Activated T-helper 9 cell treated with anti-CD3 and anti-CD28 coated beads, Interleukin-2, amount 50 U/mL, for 16 hours (primary cell): ENCODE measurements at regions not wholly inside any gene's neighbourhood (a gene's known extent, or its start where the extent isn't known, plus 50 kb on each side); places are given as distances from the start of the nearest gene placed in this dataset.
"Not testable (repeated sequence)": the region's sequence is repeated elsewhere in the genome, so short reads cannot be mapped to it uniquely, and the experiment has no call there.

ENCODE experiments used
- DNase-seq: peaks from one replicate; pipeline ENCODE4 v3.0.0-alpha.2; 2020; ENCODE audit warnings: low read depth

- DNase-seq = no peak
Measured at GRCh38 chr3:23103764-23104163, 99.4 kb upstream of the UBE2E2 start.

DNA sequence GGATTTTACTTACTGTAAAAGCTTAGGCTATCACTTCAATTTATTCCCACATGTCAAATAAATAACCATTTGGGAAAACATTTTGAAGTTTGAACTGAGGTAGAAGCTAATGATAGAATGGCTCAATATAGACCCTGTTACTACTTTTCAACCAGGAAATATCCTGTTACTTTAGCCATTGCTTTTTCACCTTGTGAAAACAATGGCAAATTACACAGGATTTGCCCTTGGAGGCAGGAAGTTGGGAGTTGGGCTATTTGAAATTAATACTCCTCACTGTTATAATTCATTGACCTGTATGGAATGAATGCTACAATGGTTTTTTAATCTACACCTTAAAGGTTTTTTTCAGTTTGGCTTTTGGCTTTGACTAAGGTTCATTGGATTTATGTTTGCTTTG is 98.1 kb upstream of the UBE2E2 start:
- no peak for DNase-seq

DNA sequence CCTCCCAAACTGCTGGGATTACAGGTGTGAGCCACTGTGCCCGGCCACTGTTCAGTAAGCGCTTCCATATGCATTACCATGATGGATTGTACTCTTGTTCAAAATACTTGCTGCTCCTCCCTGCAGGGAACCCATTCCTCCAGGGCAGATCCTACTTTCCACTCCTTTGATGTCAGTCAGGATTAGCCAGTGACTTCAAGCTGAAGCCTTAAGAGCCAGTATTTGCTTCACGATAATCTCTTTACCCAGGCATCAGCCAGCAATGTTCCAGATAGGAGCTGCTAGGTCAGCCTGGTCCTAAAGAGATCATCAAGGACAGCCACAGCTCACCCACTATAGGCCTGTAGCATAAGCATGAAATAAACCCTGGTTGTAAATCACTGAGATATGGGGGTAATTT is 96.5 kb upstream of the UBE2E2 start:
- no peak for DNase-seq

DNA sequence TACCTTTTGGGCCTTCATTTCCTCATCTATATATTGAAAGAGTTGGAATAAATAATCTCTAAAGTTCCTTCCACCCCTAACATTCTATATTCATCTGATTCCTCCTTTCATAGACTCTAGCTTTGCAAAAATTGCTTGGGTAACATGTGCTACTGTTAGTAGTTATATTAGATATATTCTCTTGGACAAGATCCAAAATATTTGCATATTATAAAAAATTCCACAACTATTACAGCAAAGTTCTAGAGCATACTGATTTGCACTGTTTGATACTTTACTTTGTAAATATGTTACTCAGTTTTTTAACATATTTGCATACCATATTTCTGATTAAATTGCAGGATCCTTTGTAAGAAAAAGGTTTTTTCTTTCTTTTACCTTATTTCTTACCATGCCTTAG is 95.9 kb upstream of the UBE2E2 start:
- DNase-seq = no peak

GRCh38 chr3:23108451-23109057 is 94.6 kb upstream of the UBE2E2 start:
- DNase-seq = no peak

DNA sequence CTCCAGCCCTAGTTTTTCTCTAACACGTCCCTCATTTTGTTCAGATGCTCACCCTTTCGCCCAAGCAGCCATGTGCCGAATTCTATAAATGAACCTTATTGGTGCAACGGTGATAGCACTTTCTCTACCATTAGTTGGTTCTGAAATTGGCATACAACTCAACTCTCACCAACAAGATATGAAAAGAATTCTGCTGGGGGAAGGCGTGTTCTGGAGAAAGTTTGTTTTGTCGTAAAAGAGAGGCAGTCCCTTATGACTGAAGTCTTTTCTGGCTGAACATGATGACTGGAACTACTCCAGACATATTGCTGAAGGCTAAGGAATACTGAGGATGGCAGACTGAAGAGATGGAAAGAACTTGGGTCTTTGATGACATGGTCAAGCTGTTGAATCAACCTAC is 91.8 kb upstream of the UBE2E2 start:
- DNase-seq = no peak

DNA sequence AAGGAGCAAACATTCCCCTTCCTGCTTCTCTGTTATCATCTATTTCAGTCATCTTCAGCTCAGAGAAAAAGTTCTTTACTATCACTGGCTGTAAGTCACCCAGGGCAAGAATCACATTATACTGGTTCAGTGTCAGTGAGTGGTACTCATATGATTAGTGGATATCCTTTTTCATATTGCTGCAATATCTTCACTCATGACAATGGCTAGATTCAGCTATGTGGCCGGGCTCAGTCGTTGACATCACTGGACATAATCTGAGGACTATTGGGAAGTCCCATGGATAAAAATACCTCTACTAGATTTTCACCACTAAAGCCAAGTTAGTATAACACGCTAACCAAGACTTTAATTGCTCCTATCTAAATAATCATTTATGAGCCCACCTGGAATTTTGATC is 91.3 kb upstream of the UBE2E2 start:
- DNase-seq = no peak

DNA sequence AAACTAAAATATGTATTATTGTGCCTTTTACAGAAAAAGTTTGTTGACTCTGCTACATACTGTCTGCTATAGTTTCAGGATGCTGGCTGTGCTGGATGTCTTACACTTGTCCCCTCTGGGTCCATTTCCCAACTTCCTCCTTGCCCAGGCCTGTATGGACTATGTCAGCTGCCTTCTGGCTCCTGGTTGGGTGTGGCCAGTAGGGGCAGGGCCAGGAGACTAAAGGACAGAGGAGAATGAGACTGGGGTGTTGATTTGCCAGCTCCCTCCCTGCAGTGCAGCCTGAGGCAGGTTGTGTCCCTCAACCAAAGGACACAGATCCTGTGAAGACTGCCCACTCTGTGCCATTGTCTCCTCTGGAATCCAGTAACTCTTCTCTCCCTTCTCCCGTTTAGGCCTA is 90.6 kb upstream of the UBE2E2 start:
- DNase-seq = no peak

GRCh38 chr3:23113455-23114171 is 89.5 kb upstream of the UBE2E2 start:
- no peak for DNase-seq

DNA sequence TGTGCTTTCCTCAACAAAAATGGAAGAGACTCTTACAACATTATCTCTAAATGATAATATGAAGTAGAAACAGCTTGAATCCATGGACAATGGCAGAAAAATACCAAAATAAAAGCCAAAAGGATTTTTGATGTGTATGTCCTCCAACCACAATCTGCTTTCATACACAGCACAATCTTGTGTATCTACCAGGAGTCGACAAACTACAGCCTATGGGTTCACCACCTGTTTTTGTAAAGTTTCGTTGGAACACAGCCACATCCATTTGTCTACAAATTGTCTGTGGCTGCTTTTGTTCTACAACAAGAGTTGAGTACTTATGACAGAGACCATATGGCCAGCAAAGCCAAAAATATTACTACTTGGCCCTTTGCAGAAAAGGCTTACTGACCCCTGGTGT is 88.7 kb upstream of the UBE2E2 start:
- no peak for DNase-seq

DNA sequence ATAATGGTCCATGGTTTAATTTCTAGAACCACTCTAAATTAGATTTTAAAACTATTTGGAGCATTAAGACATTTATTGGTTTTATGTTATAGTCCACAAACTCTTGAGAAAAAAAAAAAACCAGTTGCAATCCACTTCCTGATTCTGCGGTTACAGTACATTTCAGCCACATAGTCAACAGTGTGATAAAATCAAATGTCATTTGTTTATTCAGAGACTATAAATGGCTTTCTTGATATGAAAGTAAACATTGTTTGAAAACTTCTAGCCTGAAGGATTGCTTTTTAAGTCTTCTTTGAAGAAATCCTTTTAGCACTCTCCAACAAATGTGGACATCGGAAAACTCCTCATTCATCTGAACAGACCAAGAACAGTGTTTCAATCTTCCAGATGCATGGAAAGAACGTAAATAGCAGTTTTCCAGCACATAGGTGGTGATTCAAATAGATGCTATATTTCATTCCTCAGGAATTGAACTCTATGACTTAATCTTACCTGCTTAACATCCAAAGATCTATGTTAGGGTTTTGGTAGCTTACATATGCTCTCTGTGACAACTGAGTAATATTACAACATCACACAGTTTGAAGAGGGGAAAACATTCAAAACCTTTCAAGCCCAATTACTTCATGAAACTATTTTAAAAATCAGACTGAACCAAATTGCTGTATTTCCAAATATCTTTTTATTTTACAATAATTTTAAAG is 87.8 kb upstream of the UBE2E2 start:
- DNase-seq = no peak

GRCh38 chr3:23116081-23116837 is 86.9 kb upstream of the UBE2E2 start:
- no peak for DNase-seq

DNA sequence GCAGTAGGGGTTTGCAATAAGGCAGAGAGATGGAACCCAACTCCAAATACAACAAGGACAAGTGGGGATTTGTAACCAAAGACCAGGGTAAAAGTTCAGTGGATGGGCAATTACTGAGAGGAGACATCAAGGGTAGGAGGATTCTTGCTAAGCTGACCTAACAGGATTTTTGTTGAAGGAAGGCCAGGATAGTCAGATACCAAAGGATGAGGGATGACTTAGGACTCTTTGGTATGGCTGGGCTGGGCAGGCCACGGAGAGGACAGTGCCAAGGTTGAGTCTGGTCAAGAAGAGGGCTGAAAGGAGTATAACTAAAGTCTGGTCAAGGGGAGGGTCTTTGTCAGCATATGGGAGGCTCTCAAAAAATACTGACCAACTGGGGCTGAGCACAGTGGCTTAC is 85.3 kb upstream of the UBE2E2 start:
- DNase-seq = no peak

DNA sequence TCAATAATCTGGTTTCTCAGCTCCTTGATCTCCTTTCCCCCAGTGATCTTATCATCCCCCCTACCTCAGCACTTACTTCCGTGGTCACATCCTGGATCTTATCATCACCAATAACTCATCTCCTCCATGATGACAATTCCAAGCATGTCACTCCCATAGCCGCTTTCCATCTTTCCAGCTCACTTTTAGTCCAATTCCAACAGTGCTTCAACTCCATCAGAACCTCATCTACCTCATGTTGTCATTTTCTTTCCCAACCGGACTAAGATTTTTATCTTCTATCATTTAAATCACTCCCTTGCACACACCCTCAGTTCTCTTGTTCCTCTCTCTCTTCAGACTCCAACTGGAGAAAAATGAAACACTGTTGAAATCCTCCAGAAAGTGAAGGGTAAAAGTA is 75.9 kb upstream of the UBE2E2 start:
- DNase-seq = no peak

GRCh38 chr3:23128655-23129054 is 74.5 kb upstream of the UBE2E2 start:
- no peak for DNase-seq

DNA sequence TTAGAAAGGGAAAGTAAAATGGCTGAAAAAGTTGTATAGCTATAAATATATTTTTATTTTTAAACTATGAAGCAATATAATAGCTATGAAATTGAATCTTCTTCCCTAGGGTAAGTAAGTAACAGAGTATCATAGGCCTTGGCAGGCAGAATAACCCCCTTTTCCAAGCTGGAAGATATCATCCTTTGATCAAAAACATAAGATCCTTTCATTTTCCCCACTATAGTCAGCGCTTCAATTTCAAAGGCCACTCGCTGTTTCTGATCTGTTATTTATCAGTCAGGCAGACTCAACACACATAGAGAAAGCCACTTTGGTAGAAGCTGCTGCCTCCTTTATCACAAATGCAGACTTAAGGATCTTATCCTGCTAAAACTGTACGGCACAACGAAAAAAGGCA is 74.0 kb upstream of the UBE2E2 start:
- DNase-seq = no peak

- no peak for DNase-seq
Measured at GRCh38 chr3:23129817-23130216, 73.3 kb upstream of the UBE2E2 start.

GRCh38 chr3:23130406-23130805 is 72.7 kb upstream of the UBE2E2 start:
- DNase-seq = no peak

DNA sequence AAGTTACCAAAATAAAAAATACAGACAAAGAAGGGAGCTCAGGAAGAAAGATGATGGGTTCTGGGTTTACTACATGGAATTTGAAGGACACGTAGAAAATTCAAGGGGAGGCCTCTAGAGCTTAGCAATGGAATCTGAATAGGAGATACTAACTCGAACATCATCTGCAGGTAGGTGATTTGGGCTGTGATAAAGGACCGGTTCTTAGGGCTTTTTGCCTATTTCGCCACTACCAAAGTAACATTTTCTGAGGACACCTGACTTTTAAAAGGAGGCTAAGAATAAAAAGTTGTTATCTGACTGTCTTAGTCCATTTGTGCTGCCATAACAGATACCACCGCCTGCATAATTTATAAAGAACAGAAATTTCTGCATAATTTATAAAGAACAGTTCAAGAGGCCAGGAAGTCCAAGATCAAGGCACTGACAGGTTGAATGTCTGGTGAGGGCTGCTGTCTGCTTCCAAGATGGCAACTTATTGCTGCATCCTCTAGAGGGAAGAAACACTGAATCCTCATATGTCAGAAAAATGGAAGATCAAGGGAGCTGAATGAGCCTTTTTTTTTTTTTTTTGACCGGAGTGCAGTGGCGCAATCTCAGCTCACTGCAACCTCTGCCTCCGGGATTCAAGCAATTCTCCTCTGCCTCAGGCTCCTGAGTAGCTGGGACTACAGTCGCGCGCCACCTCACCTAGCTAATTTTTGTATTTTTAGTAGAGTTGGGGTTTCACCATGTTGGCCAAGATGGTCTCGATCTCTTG is 67.9 kb upstream of the UBE2E2 start:
- DNase-seq = no peak

DNA sequence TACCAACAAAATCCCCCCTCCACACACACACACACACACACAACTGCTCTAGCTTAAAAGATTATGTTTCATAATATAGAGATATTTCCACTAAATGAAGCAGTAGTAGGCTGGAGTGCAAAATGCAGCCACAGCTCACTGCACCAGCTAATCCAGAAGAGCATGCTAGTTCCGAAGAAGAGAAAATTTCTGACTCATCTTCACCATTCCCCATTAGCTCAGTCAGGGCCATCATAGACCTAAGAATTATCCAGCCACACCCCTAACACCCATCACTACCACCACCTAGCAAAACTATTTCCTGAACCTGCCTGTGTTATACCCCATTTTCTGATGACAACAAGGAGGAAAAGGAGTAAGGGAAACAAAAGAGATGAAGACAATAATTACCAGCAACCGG is 67.1 kb upstream of the UBE2E2 start:
- DNase-seq = no peak

DNA sequence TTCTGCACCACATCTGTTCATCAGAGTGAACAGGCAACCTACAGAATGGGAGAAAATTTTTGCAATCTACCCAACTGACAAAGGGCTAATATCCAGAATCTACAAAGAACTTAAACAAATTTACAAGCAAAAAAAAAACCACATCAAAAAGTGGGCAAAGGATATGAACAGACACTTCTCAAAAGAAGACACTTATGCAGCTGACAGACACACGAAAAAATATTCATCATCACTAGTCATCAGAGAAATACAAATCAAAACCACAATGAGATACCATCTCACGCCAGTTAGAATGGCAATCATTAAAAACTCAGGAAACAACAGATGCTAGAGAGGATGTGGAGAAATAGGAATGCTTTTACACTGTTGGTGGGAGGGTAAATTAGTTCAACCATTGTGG is 59.1 kb upstream of the UBE2E2 start:
- DNase-seq = not testable (repeated sequence)

- DNase-seq = no peak
Measured at GRCh38 chr3:23146163-23146562, 57.0 kb upstream of the UBE2E2 start.
